T-cell (primary cell): ENCODE measurements at regions not wholly inside any gene's neighbourhood (a gene's known extent, or its start where the extent isn't known, plus 50 kb on each side); places are given as distances from the start of the nearest gene placed in this dataset.
"Not testable (repeated sequence)": the region's sequence is repeated elsewhere in the genome, so short reads cannot be mapped to it uniquely, and the experiment has no call there.

Experiments
- ATAC-seq, 4 experiments: fragments of 200-7000 bp in 3 of 4; fragments of 150-1000 bp in 1 of 4; cut with Tn5 transposase; replicated peaks in 1 of 4; 1 replicate in 3 of 4; 2 replicates in 1 of 4; pipeline ENCODE4 v1.10.0; 2021; ENCODE audit warnings: moderate library complexity in 3 of 4, mild to moderate bottlenecking in 2 of 4, moderate number of reproducible peaks in 1 of 4
- CTCF ChIA-PET, 2 donors: fragments of 300-600 bp; sonication (Branson Sonifier 250); formaldehyde crosslinking; loops; one replicate each; lab custom pipeline; 2022; ENCODE audit warnings: antibody characterized with exemption in 2 of 2; lab: Charles Lee
- POLR2A ChIA-PET, 2 donors: fragments of 300-600 bp; sonication (Branson Sonifier 250); formaldehyde crosslinking; loops; one replicate each; lab custom pipeline; 2022; ENCODE audit warnings: antibody characterized with exemption in 2 of 2; lab: Charles Lee
- DNase-seq, 35 experiments: peaks; one replicate each; pipeline versions ENCODE4 v3.0.0 to v3.0.0-alpha.2; 2013 to 2023
- H3K27ac ChIP-seq: one replicate; pipeline ENCODE4 v1.5.1; 2013; ENCODE audit warnings: low read length
- H3K27me3 ChIP-seq, 2 experiments: replicated peaks in 1 of 2; 1 replicate in 1 of 2; 2 replicates in 1 of 2; pipeline versions ENCODE4 v1.6.1 to v1.7.0; 2013; ENCODE audit warnings: low read length in 1 of 2, mixed read lengths in 1 of 2; ENCODE audit not compliant: control insufficient read depth in 2 of 2, insufficient read depth in 2 of 2; ENCODE audit errors: extremely low read depth in 1 of 2
- H3K36me3 ChIP-seq, 2 donors: 1 replicate in 1 of 2; 2 replicates in 1 of 2; pipeline versions ENCODE4 v1.6.1 to v1.7.0; 2013; ENCODE audit warnings: low read length in 1 of 2; ENCODE audit not compliant: control insufficient read depth in 2 of 2, insufficient read depth in 1 of 2; ENCODE audit errors: extremely low read depth in 1 of 2
- H3K4me1 ChIP-seq, 2 experiments: 1 replicate in 1 of 2; 2 replicates in 1 of 2; pipeline versions ENCODE4 v1.6.1 to v1.7.0; 2013; ENCODE audit warnings: low read length in 2 of 2, mixed read lengths in 1 of 2; ENCODE audit not compliant: insufficient read depth in 2 of 2, control insufficient read depth in 1 of 2; ENCODE audit errors: extremely low read depth in 1 of 2
- H3K4me3 ChIP-seq, 2 donors: 1 replicate in 1 of 2; 2 replicates in 1 of 2; pipeline versions ENCODE4 v1.5.1 to v1.7.0; 2013; ENCODE audit warnings: mild to moderate bottlenecking in 2 of 2, low read length in 1 of 2, moderate library complexity in 1 of 2; ENCODE audit not compliant: control insufficient read depth in 1 of 2; ENCODE audit errors: extremely low read depth in 1 of 2
- H3K9me3 ChIP-seq: 2 replicates; pipeline ENCODE4 v1.7.0; 2013
- H3K27ac Mint-ChIP-seq, 2 donors: one replicate each; pipeline ENCODE4 v1.8.0; 2020 to 2021; ENCODE audit warnings: mild to moderate bottlenecking in 2 of 2, mixed read lengths in 2 of 2
- H3K27me3 Mint-ChIP-seq, 2 donors: one replicate each; pipeline ENCODE4 v1.8.0; 2021 to 2022; ENCODE audit warnings: mixed read lengths in 2 of 2
- H3K36me3 Mint-ChIP-seq: one replicate; pipeline ENCODE4 v1.8.0; 2021; ENCODE audit warnings: mixed read lengths
- H3K4me1 Mint-ChIP-seq, 3 donors: one replicate each; pipeline ENCODE4 v1.8.0; 2020 to 2022; ENCODE audit warnings: mixed read lengths in 3 of 3, mild to moderate bottlenecking in 1 of 3
- H3K4me3 Mint-ChIP-seq, 3 donors: one replicate each; pipeline ENCODE4 v1.8.0; 2020 to 2022; ENCODE audit warnings: mild to moderate bottlenecking in 3 of 3, mixed read lengths in 3 of 3, moderate library complexity in 3 of 3
- H3K9me3 Mint-ChIP-seq, 3 donors: one replicate each; pipeline ENCODE4 v1.8.0; 2020 to 2022; ENCODE audit warnings: mixed read lengths in 3 of 3
- WGBS: methylation state at CpG from one replicate; pipeline ENCODE4 v1.1.5; 2013; ENCODE audit warnings: missing lambda C conversion rate; ENCODE audit not compliant: insufficient coverage; 5-methylcytosine and 5-hydroxymethylcytosine counted together

GRCh38 chr1:38500891-38501290 is 358.7 kb downstream of the RRAGC start:
- H3K27me3 ChIP-seq = peaks cover 0 to 13% of the 10 kb centered on the region in 2 experiments
- Mint-ChIP-seq H3K4me3 (no peak overlapping the region), H3K36me3 (no peaks in the 10 kb centered on the region), H3K27ac (no peak overlapping the region), H3K27me3 (peaks cover 20 to 43% of the 10 kb centered on the region in 2 donors), H3K9me3 (no peaks in the 10 kb centered on the region), H3K4me1 (peaks cover 2 to 8% (median 5%) of the 10 kb centered on the region in 3 donors)
- H3K4me3 ChIP-seq = no peak overlapping the region
- H3K4me1 ChIP-seq = peaks cover 0 to 2% of the 10 kb centered on the region in 2 experiments
- CTCF ChIA-PET = no interaction called here
- DNase-seq (no peak), ATAC-seq (no peak)
- no CpG with 5 or more reads among the region's 2 CpGs for WGBS
- no peaks in the 10 kb centered on the region for H3K9me3 ChIP-seq
- POLR2A ChIA-PET = no interaction called here
- H3K27ac ChIP-seq = no peak overlapping the region
- no peaks in the 10 kb centered on the region for H3K36me3 ChIP-seq

- Mint-ChIP-seq H3K36me3 (no peaks in the 10 kb centered on the region), H3K27ac (no peak overlapping the region), H3K27me3 (peaks cover 20 to 41% of the 10 kb centered on the region in 2 donors), H3K9me3 (no peaks in the 10 kb centered on the region), H3K4me1 (peaks cover 2 to 6% (median 5%) of the 10 kb centered on the region in 3 donors), H3K4me3 (no peak overlapping the region)
- H3K9me3 ChIP-seq = no peaks in the 10 kb centered on the region
- ChIA-PET POLR2A (no interaction called here), CTCF (interaction anchor here in 1 of 2 donors (0.6 kb wide), 1 partner anchor 31 kb away, joined by 5 read pairs; no protein-coding TSS in a partner anchor)
- H3K27me3 ChIP-seq = peaks cover 0 to 12% of the 10 kb centered on the region in 2 experiments
- H3K27ac ChIP-seq = no peak overlapping the region
- no peaks in the 10 kb centered on the region for H3K36me3 ChIP-seq
- no peak for DNase-seq
- H3K4me3 ChIP-seq = no peak overlapping the region
- peaks cover 0 to 2% of the 10 kb centered on the region in 2 experiments for H3K4me1 ChIP-seq
- WGBS = 100% methylated on average over 1 of the region's 2 CpGs
- ATAC-seq = no peak
Measured at GRCh38 chr1:38500352-38500751, 359.2 kb downstream of the RRAGC start.

GRCh38 chr1:38498686-38499085 is 360.9 kb downstream of the RRAGC start:
- no peak overlapping the region for H3K4me3 Mint-ChIP-seq
- peaks cover 18 to 28% of the 10 kb centered on the region in 2 donors for H3K27me3 Mint-ChIP-seq
- Histone ChIP-seq H3K27ac (no peak overlapping the region), H3K36me3 (no peaks in the 10 kb centered on the region), H3K4me1 (peaks cover 0 to 2% of the 10 kb centered on the region in 2 experiments), H3K27me3 (peaks cover 0 to 8% of the 10 kb centered on the region in 2 experiments), H3K4me3 (no peak overlapping the region), H3K9me3 (no peaks in the 10 kb centered on the region)
- CTCF ChIA-PET = interaction anchor here (0.6 to 1.6 kb wide), 2 partner anchors 9 to 11 kb away, joined by 3 to 6 read pairs; no protein-coding TSS in a partner anchor
- WGBS = 100% methylated on average over 1 of the region's 7 CpGs
- H3K4me1 Mint-ChIP-seq = peaks cover 2 to 6% (median 5%) of the 10 kb centered on the region in 3 donors
- POLR2A ChIA-PET = no interaction called here
- H3K27ac Mint-ChIP-seq = no peak overlapping the region
- ATAC-seq (no peak), DNase-seq (no peak)
- no peaks in the 10 kb centered on the region for H3K9me3 Mint-ChIP-seq
- H3K36me3 Mint-ChIP-seq = no peaks in the 10 kb centered on the region

- H3K36me3 ChIP-seq = no peaks in the 10 kb centered on the region
- Mint-ChIP-seq H3K27me3 (peaks cover 12 to 22% of the 10 kb centered on the region in 2 donors), H3K4me3 (no peak overlapping the region), H3K36me3 (no peaks in the 10 kb centered on the region), H3K9me3 (no peaks in the 10 kb centered on the region), H3K27ac (no peak overlapping the region), H3K4me1 (peaks cover 2 to 6% (median 5%) of the 10 kb centered on the region in 3 donors)
- peaks cover 0 to 2% of the 10 kb centered on the region in 2 experiments for H3K4me1 ChIP-seq
- ATAC-seq (no peak), DNase-seq (no peak)
- 90% methylated on average over 2 of the region's 7 CpGs for WGBS
- ChIA-PET POLR2A (no interaction called here), CTCF (interaction anchor here (0.6 to 1.6 kb wide), 3 partner anchors 8 to 263 kb away, joined by 3 to 6 read pairs (median 4); no protein-coding TSS in a partner anchor)
- H3K27me3 ChIP-seq = peaks cover 0 to 6% of the 10 kb centered on the region in 2 experiments
- H3K27ac ChIP-seq = no peak overlapping the region
- H3K9me3 ChIP-seq = no peaks in the 10 kb centered on the region
- no peak overlapping the region for H3K4me3 ChIP-seq
Measured at GRCh38 chr1:38497921-38498656, 361.5 kb downstream of the RRAGC start.

- peaks cover 0 to 12% (median 3%) of the 10 kb centered on the region in 3 donors for H3K4me1 Mint-ChIP-seq
- ATAC-seq, H3K27me3 Mint-ChIP-seq, H3K36me3 ChIP-seq, POLR2A ChIA-PET, DNase-seq, H3K9me3 ChIP-seq, H3K36me3 Mint-ChIP-seq, H3K4me1 ChIP-seq, H3K4me3 Mint-ChIP-seq, H3K27ac ChIP-seq, CTCF ChIA-PET, H3K9me3 Mint-ChIP-seq, H3K27ac Mint-ChIP-seq, H3K4me3 ChIP-seq: not testable (repeated sequence)
- no CpG with 5 or more reads among the region's 3 CpGs for WGBS
- H3K27me3 ChIP-seq = peaks cover 0 to 15% of the 10 kb centered on the region in 2 experiments
Measured at GRCh38 chr1:38493306-38493705, 366.3 kb downstream of the RRAGC start.

GRCh38 chr1:38489844-38490270 is 369.7 kb downstream of the RRAGC start:
- H3K9me3 Mint-ChIP-seq = no peaks in the 10 kb centered on the region
- peak in 2 of 4 experiments; percentile 32 to 58 for ATAC-seq
- no peaks in the 10 kb centered on the region for H3K36me3 Mint-ChIP-seq
- no peaks in the 10 kb centered on the region for H3K4me1 ChIP-seq
- DNase-seq = peak in 27 of 35 experiments; percentile 2 to 56 (median 16)
- no peak overlapping the region for H3K4me3 Mint-ChIP-seq
- peaks cover 13 to 17% of the 10 kb centered on the region in 2 donors for H3K27me3 Mint-ChIP-seq
- H3K36me3 ChIP-seq = no peaks in the 10 kb centered on the region
- H3K4me3 ChIP-seq = no peak overlapping the region
- H3K27ac Mint-ChIP-seq = no peak overlapping the region
- 71% methylated on average over 3 of the region's 6 CpGs for WGBS
- H3K9me3 ChIP-seq = no peaks in the 10 kb centered on the region
- peaks cover 0 to 15% of the 10 kb centered on the region in 2 experiments for H3K27me3 ChIP-seq
- POLR2A ChIA-PET = no interaction called here
- CTCF ChIA-PET = interaction anchor here in 1 of 2 donors (0.7 to 1.1 kb wide), 3 partner anchors 9 to 97 kb away, joined by 3 read pairs; no protein-coding TSS in a partner anchor
- peaks cover 0 to 12% (median 3%) of the 10 kb centered on the region in 3 donors for H3K4me1 Mint-ChIP-seq
- H3K27ac ChIP-seq = no peak overlapping the region
